HG03103 (cell line): ENCODE measurements at regions not wholly inside any gene's neighbourhood (a gene's known extent, or its start where the extent isn't known, plus 50 kb on each side); places are given as distances from the start of the nearest gene placed in this dataset.
"Not testable (repeated sequence)": the region's sequence is repeated elsewhere in the genome, so short reads cannot be mapped to it uniquely, and the experiment has no call there.

Experiments used
- ATAC-seq: cut with Tn5 transposase; IDR thresholded peaks from one replicate; pipeline ENCODE4 v1.9.1; 2021; ENCODE audit warnings: low read depth; ENCODE audit not compliant: unreplicated experiment

DNA sequence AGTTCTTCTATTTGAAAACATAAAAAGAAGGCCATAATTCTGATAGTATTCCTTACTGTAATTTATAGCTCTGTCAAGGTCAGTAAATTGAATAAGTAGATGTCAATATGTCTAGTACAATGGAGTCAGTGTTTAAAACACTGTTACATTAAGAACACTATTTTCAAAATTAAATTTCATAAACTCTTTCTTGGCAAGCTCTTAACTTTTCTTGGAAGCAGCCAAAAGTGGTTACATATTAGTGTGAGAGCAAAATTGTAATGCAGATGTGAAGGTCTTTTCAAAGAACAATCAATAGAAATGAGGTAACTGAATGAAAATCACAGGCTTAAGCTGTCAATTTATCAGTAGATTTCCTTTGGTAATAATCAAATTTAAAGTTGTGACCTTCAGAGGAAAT, 722.4 kb upstream of the NOVA1 start:
- no peak for ATAC-seq

DNA sequence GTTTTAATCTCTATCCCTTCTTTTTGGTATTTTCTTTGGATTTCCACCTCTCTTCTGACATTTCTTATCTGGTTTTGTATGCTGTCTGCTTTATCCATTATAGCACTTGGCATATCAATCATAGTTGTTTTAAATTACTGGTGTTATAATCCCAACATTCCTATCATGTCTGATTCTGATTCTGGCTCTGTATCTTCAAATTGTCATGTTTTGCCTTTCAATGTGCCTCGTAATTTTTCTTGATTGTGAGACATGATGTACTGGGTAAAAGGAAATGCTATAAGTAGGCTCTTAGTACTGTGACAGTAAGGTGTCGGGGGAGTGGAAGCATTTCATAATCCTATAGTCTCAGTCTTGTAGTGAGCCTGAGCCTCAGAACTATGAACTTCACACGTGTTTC, 729.3 kb upstream of the NOVA1 start:
- no peak for ATAC-seq

DNA sequence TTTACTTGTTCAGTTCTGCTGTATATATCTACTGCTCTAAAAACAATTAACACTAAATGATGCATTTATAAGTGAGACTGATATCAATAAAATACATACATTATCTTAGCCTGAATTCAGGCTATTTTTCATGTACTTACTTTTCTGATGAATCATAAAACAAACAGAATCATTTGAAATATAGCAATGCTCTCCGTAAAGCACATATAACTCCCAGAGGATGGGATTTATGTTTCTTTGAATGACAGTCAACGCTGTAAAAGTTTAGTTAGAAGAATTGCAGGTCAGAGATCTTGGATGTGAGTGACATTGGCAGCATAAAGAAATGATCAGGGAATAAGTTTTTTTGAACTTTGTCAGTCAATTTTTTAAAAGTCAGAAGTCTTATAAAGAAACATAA, 740.2 kb upstream of the NOVA1 start:
- ATAC-seq: no peak

DNA sequence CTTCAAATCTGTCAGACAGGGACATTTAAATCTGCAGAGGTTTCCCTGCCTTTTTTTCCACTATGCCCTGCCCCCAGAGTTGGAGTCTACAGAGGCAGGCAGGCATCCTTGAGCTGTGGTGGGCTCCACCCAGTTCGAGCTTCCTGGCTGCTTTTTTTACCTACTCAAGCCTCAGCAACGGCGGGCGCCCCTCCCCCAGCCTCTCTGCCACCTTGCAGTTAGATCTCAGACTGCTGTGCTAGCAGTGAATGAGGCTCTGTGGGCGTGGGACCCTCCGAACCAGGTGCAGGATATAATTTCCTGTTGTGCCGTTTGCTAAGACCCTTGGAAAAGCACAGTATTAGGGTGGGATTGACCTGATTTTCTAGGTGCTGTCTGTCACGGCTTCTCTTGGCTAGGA, 765.2 kb upstream of the NOVA1 start:
- ATAC-seq: not testable (repeated sequence)

GRCh38 chr14:27366596-27366995, 768.8 kb upstream of the NOVA1 start:
- no peak for ATAC-seq

DNA sequence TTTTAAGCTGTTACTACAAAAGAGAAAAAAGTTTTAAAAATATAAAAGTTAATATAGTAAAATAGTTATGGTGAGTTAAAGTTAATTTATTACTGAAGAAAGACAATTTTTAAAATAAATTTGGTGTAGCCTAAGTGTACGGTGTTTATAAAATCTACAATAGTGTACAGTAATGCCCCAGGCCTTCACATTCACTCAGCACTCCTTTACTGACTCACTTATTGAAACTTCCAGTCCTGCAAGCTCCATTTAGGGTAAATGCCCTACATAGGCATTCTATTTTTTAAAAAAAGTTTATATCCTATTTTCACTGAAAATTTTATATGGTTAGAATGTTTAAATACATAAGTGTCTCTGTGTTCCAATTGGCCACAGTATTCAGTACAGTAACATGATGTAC, 769.5 kb upstream of the NOVA1 start:
- no peak for ATAC-seq

DNA sequence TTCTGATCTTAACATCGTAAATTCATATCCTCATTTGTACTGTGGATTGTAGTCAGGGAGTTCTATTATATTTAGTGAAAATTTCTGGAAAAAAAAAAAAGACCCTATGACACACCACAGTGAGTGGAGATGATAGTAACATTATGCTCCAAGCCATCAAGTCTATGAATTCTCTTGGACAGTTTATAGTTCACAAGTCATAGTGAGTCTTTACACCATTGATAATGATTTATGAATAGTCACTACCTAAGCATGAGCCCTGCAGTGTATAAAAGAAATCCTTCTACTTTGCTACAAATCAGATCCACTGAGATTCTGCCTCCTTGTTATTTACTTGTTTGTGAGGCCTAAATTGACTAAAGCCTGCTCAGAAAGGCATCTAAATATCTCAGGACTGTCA, 772.2 kb upstream of the NOVA1 start:
- no peak for ATAC-seq

DNA sequence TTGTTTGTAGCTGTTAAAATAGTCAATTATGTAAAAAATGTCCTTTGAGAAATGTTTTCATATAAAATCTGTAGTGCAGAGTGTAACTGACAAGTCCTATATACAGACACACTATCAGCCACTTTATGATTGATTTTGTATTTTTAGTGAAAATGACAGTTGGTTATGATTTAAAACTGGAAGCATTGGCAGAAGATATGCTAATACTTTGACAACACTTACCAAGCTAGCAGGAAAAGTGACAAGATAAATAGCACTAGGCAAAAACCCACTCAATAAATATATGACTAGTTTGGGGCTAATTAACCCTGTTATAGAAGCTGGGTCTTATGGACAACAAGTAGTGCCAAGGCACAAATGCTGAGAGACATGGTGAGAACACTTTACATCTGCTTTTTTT, 772.9 kb upstream of the NOVA1 start:
- no peak for ATAC-seq

- ATAC-seq: no peak
Measured at GRCh38 chr14:27371209-27371608, 773.4 kb upstream of the NOVA1 start.

DNA sequence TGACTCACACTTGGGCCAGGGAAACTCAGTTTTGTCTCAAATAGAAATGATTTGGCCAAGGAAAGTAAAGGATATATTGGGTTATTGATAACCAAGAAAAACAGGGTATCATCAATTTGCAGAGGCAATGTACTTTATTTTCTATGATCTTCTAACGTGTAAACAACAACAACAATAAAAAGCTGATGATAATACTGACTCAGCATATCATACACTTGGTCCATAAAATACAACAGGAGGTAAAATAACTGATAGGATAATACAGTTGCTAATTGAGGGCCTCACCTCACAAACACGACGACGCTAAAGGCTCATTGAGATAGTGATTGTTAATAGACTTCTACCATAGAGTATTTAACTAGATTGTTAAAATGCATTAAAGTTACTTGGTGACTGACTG, 774.0 kb upstream of the NOVA1 start:
- ATAC-seq: no peak

DNA sequence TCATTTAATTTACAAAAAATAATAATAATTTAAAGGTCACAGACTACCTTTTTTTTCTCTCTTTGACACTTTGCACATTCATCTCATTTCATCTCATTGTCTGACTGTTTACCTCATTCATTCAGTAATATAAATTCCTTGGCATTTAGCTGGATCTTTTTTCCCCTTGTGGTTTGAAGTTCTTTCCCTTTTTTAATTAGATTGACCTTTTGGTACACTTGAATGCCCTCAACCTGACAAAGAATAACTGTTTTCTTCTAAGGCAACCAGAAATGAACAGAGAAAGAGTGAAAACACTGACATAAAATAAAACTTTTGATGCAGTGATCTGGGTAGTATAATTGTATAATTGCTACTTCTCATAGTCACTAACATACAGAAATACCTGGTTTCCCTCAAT, 774.9 kb upstream of the NOVA1 start:
- no peak for ATAC-seq

DNA sequence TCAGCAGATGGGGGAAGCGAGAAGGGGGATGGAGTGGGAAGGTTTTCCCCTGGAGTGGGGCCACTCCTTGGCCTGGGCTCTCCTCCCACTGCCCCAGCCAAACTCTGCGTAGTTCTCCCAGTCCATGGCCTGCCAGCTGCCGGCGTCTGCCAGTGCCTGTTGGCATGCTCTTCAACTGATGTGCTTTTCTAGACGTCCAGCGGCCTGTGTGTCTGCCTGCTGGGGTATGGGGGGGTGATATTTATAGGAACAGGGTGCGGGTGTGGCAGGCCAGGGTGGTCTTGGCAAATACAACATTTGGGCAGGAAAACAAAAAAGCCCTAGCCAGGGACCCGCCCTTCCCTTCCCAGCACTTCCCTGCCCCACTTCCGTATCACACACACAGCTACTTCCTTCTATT, 786.3 kb upstream of the NOVA1 start:
- ATAC-seq: no peak

GRCh38 chr14:27386391-27386790, 788.6 kb upstream of the NOVA1 start:
- ATAC-seq: no peak

DNA sequence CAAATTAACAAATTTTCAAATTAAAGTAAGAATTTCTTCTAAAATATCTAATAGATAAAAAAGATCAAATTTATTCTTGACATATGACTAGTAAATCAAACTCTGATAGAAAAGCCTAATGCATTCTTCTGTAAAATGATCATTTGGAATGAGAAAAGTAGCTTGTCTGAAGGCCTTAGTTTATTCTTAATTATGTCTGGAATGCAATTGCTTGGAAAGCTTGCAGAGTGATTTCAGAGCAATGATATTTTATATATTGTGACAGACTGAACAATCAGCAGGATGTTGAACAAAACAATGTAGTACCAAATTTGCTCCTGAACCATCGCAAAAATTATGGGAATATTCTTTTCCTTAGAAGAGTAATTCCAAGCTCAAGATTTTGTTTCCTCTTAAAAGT, 789.6 kb upstream of the NOVA1 start:
- no peak for ATAC-seq

GRCh38 chr14:27389402-27389801, 791.6 kb upstream of the NOVA1 start:
- ATAC-seq: no peak

- no peak for ATAC-seq
Measured at GRCh38 chr14:27390155-27390554, 792.3 kb upstream of the NOVA1 start.

- ATAC-seq: no peak
Measured at GRCh38 chr14:27391331-27391730, 793.5 kb upstream of the NOVA1 start.

GRCh38 chr14:27392153-27392552, 794.3 kb upstream of the NOVA1 start:
- ATAC-seq: no peak

DNA sequence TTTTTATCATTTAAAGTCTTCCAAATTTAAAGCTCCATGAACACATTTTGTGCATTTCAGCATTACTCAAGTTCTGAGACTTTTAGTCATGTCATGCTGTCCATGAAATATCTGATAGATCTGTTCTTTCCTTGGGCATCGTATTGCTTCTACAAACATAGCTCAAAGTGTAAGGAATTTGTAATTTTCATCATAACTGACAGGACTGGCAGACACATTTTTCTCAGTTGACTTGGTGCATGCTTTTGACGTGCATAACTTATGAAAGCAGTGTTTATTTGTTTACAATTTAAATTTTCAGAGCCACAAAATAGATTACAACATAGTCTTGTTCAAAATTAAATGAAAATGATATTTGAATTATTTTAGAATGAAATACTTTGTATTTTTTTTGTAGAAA, 812.1 kb upstream of the NOVA1 start:
- ATAC-seq: no peak

DNA sequence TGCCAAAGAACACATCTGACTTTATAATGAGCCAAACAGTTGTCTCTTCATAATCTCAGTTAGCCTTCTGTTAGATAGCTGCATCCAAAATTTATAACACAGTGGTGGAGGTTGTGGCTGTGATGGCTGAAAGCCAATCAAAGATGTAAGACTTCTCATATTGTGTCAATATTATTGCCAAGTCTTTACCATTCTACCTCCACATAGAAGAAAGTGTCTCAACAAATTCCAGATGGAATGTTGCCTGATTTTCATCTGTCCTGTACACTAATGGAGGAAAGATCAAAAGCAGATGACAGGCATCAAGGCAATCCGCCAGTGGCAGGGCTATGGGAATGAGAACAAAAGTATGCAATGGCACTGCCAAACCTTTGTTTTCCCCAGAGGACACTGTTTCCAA, 813.1 kb upstream of the NOVA1 start:
- no peak for ATAC-seq

DNA sequence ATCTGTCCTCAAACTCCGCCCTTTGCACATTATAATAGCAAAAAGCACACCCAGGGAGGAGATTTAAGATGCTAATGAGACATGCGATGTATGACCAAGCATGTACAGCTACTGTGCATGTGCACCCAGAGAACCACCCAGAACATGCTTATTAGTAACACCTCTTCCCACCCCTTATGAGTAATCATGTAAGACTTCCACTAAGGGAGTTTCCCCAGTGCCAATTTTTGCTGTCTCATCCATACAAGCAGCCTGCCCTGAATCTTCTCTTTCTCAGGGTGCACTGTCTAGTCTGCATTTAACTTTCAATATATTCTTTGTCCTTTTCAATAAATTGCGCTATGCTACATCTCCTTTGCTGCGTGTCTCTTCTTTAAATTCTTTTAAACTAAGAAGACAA, 830.0 kb upstream of the NOVA1 start:
- no peak for ATAC-seq

DNA sequence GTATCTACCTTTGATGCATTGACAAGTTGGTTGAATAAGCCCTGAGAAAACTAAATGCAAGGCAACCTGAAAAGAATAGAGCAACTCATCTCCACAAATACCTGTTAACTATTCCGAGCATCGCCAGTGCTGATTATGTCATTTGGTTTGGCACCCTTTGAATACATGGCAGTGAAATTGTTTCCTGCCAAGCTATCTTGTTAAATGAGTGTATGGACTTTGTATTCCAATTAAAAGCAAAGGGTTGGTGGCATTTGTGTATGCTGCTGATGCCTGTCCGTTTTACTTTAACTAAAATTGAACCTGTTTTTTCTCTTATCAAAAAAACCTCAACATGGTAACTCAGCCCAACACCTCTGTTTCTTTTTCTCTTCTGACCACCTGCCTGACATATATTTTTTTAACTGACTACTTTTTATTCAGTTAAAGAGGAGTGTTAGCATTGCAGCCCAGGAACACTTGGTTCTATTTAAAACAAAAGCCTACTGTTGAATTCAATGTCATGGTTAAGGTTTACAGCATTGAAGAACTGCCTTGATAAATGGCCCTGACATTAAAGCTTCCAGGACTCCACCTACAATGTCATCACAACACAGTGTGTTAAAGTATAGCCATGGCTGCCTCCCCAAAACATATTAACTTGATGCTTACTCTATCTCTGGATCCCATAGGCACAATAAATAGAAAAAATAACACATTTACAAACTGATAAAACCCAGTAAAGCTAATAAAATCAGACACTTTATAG, 838.3 kb upstream of the NOVA1 start:
- no peak for ATAC-seq

- ATAC-seq: no peak
Measured at GRCh38 chr14:27484633-27485032, 886.8 kb upstream of the NOVA1 start.
